D721Med (cell line): ENCODE measurements at regions not wholly inside any gene's neighbourhood (a gene's known extent, or its start where the extent isn't known, plus 50 kb on each side); places are given as distances from the start of the nearest gene placed in this dataset.

Experiments used
- DNase-seq: peaks from one replicate; pipeline ENCODE4 v3.0.0; 2011; ENCODE audit warnings: low spot score; ENCODE audit not compliant: insufficient read length
- FAIRE-seq: peaks from 2 replicates; lab custom pipeline; 2011; peaks lifted over from hg19 to GRCh38; lab: Jason Lieb, UNC
- CTCF ChIP-seq: IDR thresholded peaks from 2 replicates; pipeline ENCODE4 v1.5.1; 2012; ENCODE audit warnings: mild to moderate bottlenecking, control low read depth; ENCODE audit not compliant: insufficient read depth; ENCODE audit errors: missing control alignments

- FAIRE-seq (no peak), DNase-seq (no peak)
- TF ChIP-seq CTCF: no peak
Measured at GRCh38 chr4:34664051-34664450, 1580.3 kb downstream of the ARAP2 start.

- FAIRE-seq (no peak), DNase-seq (no peak)
Measured at GRCh38 chr4:34676400-34676799, 1567.9 kb downstream of the ARAP2 start.

GRCh38 chr4:34678431-34678830 lies 1565.9 kb downstream of the ARAP2 start:
- no peak for FAIRE-seq
- DNase-seq: no peak
- no peak for TF ChIP-seq CTCF

More at GRCh38 chr4:34676400-34676799, 1567.9 kb downstream of the ARAP2 start:
- TF ChIP-seq CTCF: no peak

GRCh38 chr4:34679228-34679627 lies 1565.1 kb downstream of the ARAP2 start:
- no peak for TF ChIP-seq CTCF
- no peak for FAIRE-seq
- no peak for DNase-seq

- DNase-seq: no peak
- FAIRE-seq: no peak
- TF ChIP-seq CTCF: no peak
Measured at GRCh38 chr4:34709564-34709963, 1534.8 kb downstream of the ARAP2 start.

- DNase-seq (no peak), FAIRE-seq (no peak)
- TF ChIP-seq CTCF: no peak
Measured at GRCh38 chr4:34718576-34719245, 1525.6 kb downstream of the ARAP2 start.

- DNase-seq: no peak
- FAIRE-seq: peak; percentile 95
- peak; percentile 82 for TF ChIP-seq CTCF
Measured at GRCh38 chr4:34720571-34720970, 1523.7 kb downstream of the ARAP2 start.
